GM12875 (cell line): ENCODE measurements at regions not wholly inside any gene's neighbourhood (a gene's known extent, or its start where the extent isn't known, plus 50 kb on each side); places are given as distances from the start of the nearest gene placed in this dataset.

Experiments
- H3K4me3 ChIP-seq: one replicate; pipeline ENCODE4 v1.5.1; 2011; ENCODE audit warnings: low read depth, low read length, control low read depth
- CTCF ChIP-seq: IDR thresholded peaks from 2 replicates; pipeline ENCODE4 v1.5.1; 2011; ENCODE audit warnings: low read depth, mild to moderate bottlenecking, control low read depth, inconsistent platforms, low read length, moderate library complexity, borderline replicate concordance; ENCODE audit not compliant: insufficient read depth

DNA sequence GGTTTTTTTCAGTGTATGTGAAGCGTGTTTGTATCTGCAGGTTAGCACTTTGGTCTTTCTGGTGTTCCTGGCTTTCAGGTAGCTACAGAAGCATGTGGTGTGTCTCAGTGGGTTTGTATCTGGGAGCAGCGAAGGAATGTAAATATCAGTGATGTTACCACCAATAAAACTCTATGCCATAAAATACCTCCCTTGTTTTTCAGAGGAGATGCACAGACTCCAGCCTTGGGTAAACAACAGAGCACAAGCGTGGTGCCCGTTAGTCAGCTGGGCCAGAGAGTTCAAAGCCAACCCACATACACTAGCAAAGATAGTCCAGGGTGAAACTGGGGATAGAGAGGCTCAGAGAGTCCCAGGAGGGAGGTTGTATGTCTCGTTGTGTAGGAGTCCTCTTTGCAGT lies 393.8 kb downstream of the SMOC2 start:
- no peak overlapping the region for H3K4me3 ChIP-seq
- no peak for TF ChIP-seq CTCF

DNA sequence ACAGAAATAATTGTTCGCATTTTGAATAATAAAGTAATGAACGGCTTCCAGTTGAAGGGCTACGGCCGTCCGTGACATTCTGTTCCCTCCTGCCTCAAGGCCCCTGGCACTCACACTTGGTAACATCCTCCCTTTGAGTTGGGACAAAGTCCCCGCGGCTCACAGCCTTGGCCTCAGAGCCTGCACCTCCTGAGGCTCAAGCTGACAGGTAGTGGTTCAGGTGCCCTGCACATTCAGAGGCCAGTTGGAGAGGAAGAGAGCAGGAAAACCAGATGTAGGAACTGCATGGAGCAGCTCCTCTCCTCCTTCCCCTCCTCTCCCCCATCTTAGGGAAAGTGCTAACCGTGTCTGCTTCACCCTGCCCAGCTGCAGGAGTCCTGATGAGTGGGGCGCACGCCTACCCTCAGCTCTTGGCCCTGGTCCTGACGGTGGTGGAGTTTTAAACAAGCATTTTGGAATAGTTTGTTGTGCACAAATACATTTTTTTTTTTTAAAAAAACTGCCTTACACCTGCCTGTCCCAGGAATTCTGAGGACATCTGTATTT lies 393.1 kb downstream of the SMOC2 start:
- H3K4me3 ChIP-seq: no peak overlapping the region
- no peak for TF ChIP-seq CTCF

DNA sequence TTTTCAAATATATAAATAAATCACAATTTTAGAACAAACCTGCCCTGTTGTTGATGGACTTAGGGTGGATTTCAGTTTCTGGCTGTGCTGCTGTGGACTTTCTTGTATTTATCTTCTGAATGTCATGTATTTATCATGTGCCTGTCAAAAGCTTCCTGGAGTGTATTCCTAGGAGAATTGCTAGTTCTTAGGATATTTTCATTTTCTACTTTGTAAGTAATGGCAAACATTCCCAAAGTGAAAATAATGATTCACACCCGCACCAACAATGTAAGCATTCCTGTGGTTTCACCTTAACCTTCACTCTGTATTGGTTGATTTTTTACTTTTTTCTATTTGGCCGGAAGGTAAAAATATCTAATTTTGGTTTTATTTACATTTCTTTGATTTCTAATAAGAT lies 387.8 kb downstream of the SMOC2 start:
- TF ChIP-seq CTCF: no peak
- H3K4me3 ChIP-seq: no peak overlapping the region

DNA sequence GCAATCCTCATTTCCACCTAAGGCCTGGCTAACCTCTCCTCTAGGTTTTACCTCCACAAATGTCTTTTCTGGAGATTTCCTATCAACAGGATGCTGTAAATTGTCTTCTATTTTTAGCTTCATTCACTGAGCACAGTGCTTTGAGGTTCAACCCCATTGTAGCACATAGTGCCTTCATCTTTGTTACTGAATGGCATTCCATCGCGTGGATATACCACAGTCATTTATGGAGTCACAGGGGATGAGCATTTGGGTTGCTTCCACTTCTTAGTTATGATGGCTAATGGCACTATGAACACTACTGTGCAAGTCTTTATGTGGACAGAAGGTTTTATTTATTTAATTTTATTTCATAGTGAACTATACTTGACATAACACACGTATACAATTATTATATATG lies 387.1 kb downstream of the SMOC2 start:
- TF ChIP-seq CTCF: no peak
- no peak overlapping the region for H3K4me3 ChIP-seq

DNA sequence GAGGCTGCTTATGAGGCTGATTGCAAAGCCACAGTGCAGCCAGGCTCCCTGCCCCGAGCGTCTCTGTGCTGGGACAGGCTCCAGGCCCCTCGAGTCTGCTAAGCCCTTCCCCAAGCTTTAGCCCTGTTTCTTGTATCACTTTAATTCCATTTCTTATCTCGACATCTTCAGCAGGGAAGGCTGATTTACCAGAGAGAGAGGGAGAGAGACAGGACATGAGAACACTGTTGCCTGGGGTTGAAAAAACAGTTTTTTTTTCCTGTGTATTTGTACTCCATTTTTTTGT lies 386.5 kb downstream of the SMOC2 start:
- no peak overlapping the region for H3K4me3 ChIP-seq
- no peak for TF ChIP-seq CTCF

DNA sequence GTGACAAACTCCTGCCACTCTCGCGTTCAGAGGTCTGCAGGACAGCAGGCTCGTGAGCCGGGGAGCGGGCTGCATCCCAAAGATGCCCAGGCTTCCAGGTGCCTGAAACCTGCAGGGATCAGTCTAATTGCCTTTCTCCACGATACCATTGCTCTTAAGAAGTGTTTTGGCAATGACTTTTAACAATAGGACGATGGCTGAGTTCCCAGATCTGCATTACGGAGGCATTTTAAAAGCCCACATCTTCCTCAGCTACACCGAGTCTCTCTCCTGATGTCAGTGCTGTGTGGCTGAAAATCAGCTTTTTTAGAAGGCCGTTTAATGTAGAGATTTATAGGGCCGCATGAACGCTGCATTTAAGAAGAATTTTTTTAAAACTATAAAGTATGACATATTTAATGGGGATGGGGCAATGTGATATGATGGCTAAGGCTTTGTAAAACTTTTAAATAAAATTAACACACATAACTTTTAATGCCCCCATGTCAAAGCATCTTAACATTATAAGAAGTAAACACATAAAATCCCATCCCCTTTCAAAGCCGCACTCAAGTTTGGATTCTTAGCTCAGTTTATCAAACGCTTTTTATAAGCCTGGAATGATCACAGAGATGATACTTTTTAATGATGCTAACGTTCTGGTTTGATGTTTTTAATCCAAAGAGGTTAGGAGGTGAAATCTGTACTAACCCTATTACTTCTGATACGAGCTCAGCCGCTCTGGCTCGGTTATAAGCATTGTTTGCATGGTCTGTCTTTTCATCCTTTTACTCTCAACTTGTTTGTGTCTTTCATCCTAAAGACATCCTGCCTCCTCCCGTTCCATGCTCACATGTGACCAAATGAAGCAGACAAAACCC lies 386.0 kb downstream of the SMOC2 start:
- no peak for TF ChIP-seq CTCF

GRCh38 chr6:168826078-168826390 lies 385.1 kb downstream of the SMOC2 start:
- H3K4me3 ChIP-seq: no peak overlapping the region
- TF ChIP-seq CTCF: no peak

More for the DNA sequence above, 386.0 kb downstream of the SMOC2 start:
- H3K4me3 ChIP-seq: no peak overlapping the region
